RWPE2 (cell line): ENCODE measurements at regions not wholly inside any gene's neighbourhood (a gene's known extent, or its start where the extent isn't known, plus 50 kb on each side); places are given as distances from the start of the nearest gene placed in this dataset.
"Not testable (repeated sequence)": the region's sequence is repeated elsewhere in the genome, so short reads cannot be mapped to it uniquely, and the experiment has no call there.

Experiments
- ATAC-seq: fragments of 200-7000 bp; cut with Tn5 transposase; 3 replicates; pipeline ENCODE4 v1.9.1; 2021; ENCODE audit warnings: low read depth
- DNase-seq: peaks from one replicate; pipeline ENCODE4 v3.0.0-alpha.2; 2020; ENCODE audit warnings: low spot score
- H3K27ac ChIP-seq: fragments of 450-650 bp; 2 replicates; pipeline ENCODE4 v1.5.1; 2017; ENCODE audit warnings: mild to moderate bottlenecking; ENCODE audit not compliant: poor library complexity, severe bottlenecking
- H3K27me3 ChIP-seq: fragments of 250-450 bp; sonication (Bioruptor Pico); 2 replicates; pipeline ENCODE4 v1.5.1; 2021; ENCODE audit warnings: mild to moderate bottlenecking, moderate library complexity; ENCODE audit not compliant: insufficient read depth, poor library complexity, severe bottlenecking
- H3K36me3 ChIP-seq: fragments of 250-450 bp; sonication (Bioruptor Pico); 2 replicates; pipeline ENCODE4 v1.5.1; 2020; ENCODE audit warnings: low read depth, mild to moderate bottlenecking, moderate library complexity
- H3K4me1 ChIP-seq: fragments of 250-450 bp; sonication (Bioruptor Pico); 2 replicates; pipeline ENCODE4 v1.5.1; 2021; ENCODE audit warnings: mild to moderate bottlenecking, moderate library complexity; ENCODE audit not compliant: insufficient read depth, poor library complexity, severe bottlenecking
- H3K4me3 ChIP-seq: fragments of 250-450 bp; sonication (Bioruptor Pico); 2 replicates; pipeline ENCODE4 v1.5.1; 2021; ENCODE audit warnings: mild to moderate bottlenecking, moderate library complexity; ENCODE audit not compliant: severe bottlenecking
- H3K9me3 ChIP-seq: fragments of 250-450 bp; sonication (Bioruptor Pico); 2 replicates; pipeline ENCODE4 v1.5.1; 2021; ENCODE audit warnings: mild to moderate bottlenecking, moderate library complexity; ENCODE audit not compliant: severe bottlenecking
- TF ChIP-seq, protein P1 (sequence below): fragments of 450-650 bp; IDR thresholded peaks from one replicate; pipeline ENCODE4 v1.5.1; 2017; ENCODE audit warnings: mild to moderate bottlenecking, moderate library complexity; ENCODE audit not compliant: poor library complexity, severe bottlenecking

DNA sequence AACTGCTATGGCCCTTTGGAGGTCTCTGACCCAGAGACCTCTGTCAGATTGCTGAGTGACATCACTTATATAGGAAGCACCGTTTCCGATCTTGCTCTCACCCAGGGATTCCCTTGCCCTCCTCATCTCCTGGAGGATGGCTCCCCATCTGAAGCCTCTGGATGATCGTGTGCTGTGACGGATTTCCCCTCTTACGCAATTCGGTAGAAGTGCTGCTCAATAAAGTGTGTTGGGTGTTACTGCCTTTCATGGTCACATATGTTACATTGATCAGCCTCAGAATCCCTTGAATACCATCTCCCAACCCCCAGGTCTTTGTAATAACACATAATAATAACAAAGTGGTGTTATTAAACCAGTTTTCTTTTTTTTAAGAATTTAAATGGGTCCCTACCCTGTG, 107.3 kb upstream of the CLEC14A start:
- Histone ChIP-seq H3K27me3 (no peaks in the 10 kb centered on the region), H3K27ac (no peak overlapping the region), H3K4me1 (no peaks in the 10 kb centered on the region), H3K36me3 (no peaks in the 10 kb centered on the region), H3K9me3 (no peaks in the 10 kb centered on the region), H3K4me3 (no peak overlapping the region)
- TF ChIP-seq, protein P1, sequence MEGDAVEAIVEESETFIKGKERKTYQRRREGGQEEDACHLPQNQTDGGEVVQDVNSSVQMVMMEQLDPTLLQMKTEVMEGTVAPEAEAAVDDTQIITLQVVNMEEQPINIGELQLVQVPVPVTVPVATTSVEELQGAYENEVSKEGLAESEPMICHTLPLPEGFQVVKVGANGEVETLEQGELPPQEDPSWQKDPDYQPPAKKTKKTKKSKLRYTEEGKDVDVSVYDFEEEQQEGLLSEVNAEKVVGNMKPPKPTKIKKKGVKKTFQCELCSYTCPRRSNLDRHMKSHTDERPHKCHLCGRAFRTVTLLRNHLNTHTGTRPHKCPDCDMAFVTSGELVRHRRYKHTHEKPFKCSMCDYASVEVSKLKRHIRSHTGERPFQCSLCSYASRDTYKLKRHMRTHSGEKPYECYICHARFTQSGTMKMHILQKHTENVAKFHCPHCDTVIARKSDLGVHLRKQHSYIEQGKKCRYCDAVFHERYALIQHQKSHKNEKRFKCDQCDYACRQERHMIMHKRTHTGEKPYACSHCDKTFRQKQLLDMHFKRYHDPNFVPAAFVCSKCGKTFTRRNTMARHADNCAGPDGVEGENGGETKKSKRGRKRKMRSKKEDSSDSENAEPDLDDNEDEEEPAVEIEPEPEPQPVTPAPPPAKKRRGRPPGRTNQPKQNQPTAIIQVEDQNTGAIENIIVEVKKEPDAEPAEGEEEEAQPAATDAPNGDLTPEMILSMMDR, result no peak
- ATAC-seq (no peak), DNase-seq (no peak)

DNA sequence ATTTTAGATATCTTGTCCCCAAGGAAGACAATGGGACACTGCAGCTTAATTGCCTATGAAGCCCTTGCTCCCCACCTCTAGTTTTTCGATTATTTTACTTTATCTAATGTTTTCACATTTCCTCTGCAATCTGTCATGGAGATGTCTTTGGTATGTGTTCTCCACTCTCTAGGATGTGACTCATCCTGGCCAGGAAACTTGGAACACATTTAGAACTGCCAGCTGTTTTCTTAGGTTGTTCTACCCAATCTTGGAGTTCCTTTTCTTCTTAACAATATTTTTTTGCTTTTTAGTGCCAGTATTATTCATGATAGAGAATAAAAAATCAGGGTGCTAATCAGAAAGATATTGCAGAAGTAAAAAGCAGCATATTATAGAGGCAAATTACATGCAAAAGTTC, 101.7 kb upstream of the CLEC14A start:
- Histone ChIP-seq H3K4me1 (peaks cover 11% of the 10 kb centered on the region), H3K4me3 (no peak overlapping the region), H3K27ac (peak overlapping the region; percentile 55), H3K9me3 (no peaks in the 10 kb centered on the region), H3K36me3 (no peaks in the 10 kb centered on the region), H3K27me3 (no peaks in the 10 kb centered on the region)
- DNase-seq, result no peak
- peak; percentile 93 for ATAC-seq
- TF ChIP-seq, protein P1, result no peak

DNA sequence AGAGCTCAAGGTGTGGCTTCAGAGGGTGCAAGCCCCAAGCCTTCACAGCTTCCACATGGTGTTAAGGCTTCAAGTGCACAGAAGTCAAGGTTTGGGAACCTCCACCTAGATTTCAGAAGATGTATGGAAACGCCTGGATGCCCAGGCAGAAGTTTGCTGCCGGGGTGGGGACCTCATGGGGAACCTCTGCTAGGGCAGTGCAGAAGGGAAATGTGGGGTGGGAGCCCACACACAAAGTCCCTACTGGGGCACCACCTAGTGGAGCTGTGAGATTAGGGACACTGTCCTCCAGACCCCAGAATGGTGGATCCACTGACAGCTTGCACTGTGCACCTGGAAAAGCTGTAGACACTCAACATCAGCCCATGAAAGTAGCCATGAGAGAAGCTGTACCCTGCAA, 99.6 kb upstream of the CLEC14A start:
- H3K36me3 ChIP-seq, DNase-seq, H3K27me3 ChIP-seq, H3K4me3 ChIP-seq, ATAC-seq, H3K9me3 ChIP-seq, H3K27ac ChIP-seq: not testable (repeated sequence)
- peaks cover 11% of the 10 kb centered on the region for H3K4me1 ChIP-seq

DNA sequence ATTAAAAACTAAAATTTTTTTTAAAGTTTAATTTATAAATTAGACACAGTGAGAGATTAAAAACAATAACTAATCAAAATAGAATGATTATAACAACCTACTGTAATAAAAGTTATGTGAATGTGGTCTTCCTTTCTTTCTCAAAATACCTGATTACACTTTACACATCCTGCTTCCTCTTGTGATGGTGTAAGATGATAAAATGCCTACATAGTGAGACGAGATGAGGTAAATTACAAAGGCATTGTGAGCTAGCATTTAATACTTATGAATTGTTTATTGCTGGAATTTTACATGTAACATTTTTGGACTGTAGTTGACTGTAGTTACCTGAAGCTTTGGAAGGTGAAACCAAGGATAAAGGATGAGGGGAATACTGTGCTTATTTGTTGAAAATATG, 94.2 kb upstream of the CLEC14A start:
- H3K4me1 ChIP-seq, result peaks cover 3% of the 10 kb centered on the region
- TF ChIP-seq, protein P1, result no peak
- H3K36me3 ChIP-seq, result no peaks in the 10 kb centered on the region
- no peak overlapping the region for H3K4me3 ChIP-seq
- DNase-seq (no peak), ATAC-seq (no peak)
- no peak overlapping the region for H3K27ac ChIP-seq
- H3K9me3 ChIP-seq, result no peaks in the 10 kb centered on the region
- H3K27me3 ChIP-seq, result no peaks in the 10 kb centered on the region

DNA sequence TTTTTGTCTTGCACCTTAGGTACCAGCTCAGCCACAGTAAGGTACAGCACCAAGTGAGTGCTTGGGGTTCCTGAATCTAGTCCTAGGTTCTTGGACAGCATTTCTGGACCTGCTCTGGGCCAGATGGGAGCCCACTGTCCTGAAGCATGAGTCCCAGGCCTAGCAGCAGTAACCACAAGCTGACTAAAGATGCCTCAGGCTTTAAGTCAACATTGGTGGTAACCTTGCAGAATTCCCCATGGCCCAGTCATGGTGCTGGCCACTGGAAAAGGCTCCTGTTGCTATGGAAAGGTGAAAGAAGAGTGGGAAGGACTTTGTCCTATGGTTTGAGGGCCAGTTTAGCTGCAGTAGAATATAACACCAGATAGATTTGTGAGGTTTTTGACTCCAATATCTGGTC, 86.9 kb upstream of the CLEC14A start:
- ATAC-seq, result peak; percentile 96
- H3K27ac ChIP-seq, result peak overlapping the region; percentile 13
- no peaks in the 10 kb centered on the region for H3K27me3 ChIP-seq
- H3K36me3 ChIP-seq, result no peaks in the 10 kb centered on the region
- no peak overlapping the region for H3K4me3 ChIP-seq
- DNase-seq, result no peak
- peaks cover 20% of the 10 kb centered on the region for H3K4me1 ChIP-seq
- no peaks in the 10 kb centered on the region for H3K9me3 ChIP-seq
- TF ChIP-seq, protein P1, result no peak

DNA sequence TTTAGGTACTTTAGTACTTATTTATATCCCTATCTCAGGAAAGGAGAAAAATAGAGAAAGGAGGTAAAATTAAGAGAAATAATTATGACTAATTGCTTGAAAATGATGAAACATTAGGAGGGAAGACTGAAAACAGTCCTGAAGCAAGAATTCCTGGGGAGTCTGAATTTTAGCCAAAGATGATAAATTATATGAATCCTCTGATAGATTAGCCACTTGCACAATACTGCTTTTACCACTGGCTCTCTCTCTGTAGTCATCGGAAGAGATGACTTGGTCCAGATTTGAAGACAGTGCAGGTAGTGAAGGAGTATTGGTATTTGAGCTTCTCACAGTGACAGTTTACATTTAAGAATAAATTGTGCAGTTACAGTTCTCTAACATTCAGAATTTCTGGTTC, 83.8 kb upstream of the CLEC14A start:
- ATAC-seq (peak; percentile 70), DNase-seq (no peak)
- Histone ChIP-seq H3K27me3 (no peaks in the 10 kb centered on the region), H3K4me3 (no peak overlapping the region), H3K27ac (no peak overlapping the region), H3K4me1 (peaks cover 20% of the 10 kb centered on the region), H3K9me3 (no peaks in the 10 kb centered on the region), H3K36me3 (no peaks in the 10 kb centered on the region)
- TF ChIP-seq, protein P1, result no peak
